GM23338 (cell line): ENCODE measurements at regions not wholly inside any gene's neighbourhood (a gene's known extent, or its start where the extent isn't known, plus 50 kb on each side); places are given as distances from the start of the nearest gene placed in this dataset.

Experiments
- ATAC-seq: fragments of 200-7000 bp; cut with Tn5 transposase; 3 replicates; pipeline ENCODE4 v1.9.1; 2020
- DNase-seq: peaks from one replicate; pipeline ENCODE4 v3.0.0-alpha.2; 2015; ENCODE audit warnings: low spot score
- H2AFZ ChIP-seq: fragments of 200-600 bp; sonication (generic); 2 replicates; pipeline ENCODE4 v1.8.0; 2016; ENCODE audit warnings: antibody characterized with exemption, mild to moderate bottlenecking, moderate library complexity
- H3F3A ChIP-seq: fragments of 200-600 bp; sonication (generic); replicated peaks from 2 replicates; pipeline ENCODE4 v1.8.0; 2017; ENCODE audit warnings: antibody characterized with exemption, mixed run types, low read depth
- H3K27ac ChIP-seq: fragments of 200-600 bp; sonication (generic); 2 replicates; pipeline ENCODE4 v1.6.1; 2016; ENCODE audit warnings: low read depth
- H3K27me3 ChIP-seq: fragments of 200-600 bp; sonication (generic); 2 replicates; pipeline ENCODE4 v1.8.0; 2016; ENCODE audit warnings: mild to moderate bottlenecking, mixed run types, moderate library complexity; ENCODE audit not compliant: insufficient read depth
- H3K36me3 ChIP-seq: fragments of 200-600 bp; sonication (generic); 2 replicates; pipeline ENCODE4 v1.8.0; 2016; ENCODE audit warnings: mild to moderate bottlenecking; ENCODE audit not compliant: insufficient read depth
- H3K4me1 ChIP-seq: fragments of 200-600 bp; sonication (generic); 2 replicates; pipeline ENCODE4 v1.8.0; 2016; ENCODE audit warnings: mild to moderate bottlenecking, moderate library complexity; ENCODE audit not compliant: insufficient read depth
- H3K4me2 ChIP-seq: fragments of 200-600 bp; sonication (generic); 2 replicates; pipeline ENCODE4 v1.7.1; 2017; ENCODE audit warnings: mixed run types
- H3K4me3 ChIP-seq: fragments of 200-600 bp; sonication (generic); 2 replicates; pipeline ENCODE4 v1.6.1; 2016; ENCODE audit warnings: mixed run types
- H3K79me2 ChIP-seq: fragments of 200-600 bp; sonication (generic); replicated peaks from 2 replicates; pipeline ENCODE4 v1.8.0; 2017; ENCODE audit warnings: mild to moderate bottlenecking; ENCODE audit not compliant: insufficient read depth
- H3K9me2 ChIP-seq: fragments of 200-600 bp; sonication (generic); 2 replicates; pipeline ENCODE4 v1.8.0; 2017; ENCODE audit not compliant: insufficient read depth
- H4K20me1 ChIP-seq: fragments of 200-600 bp; sonication (generic); replicated peaks from 2 replicates; pipeline ENCODE4 v1.8.0; 2017; ENCODE audit warnings: mild to moderate bottlenecking; ENCODE audit not compliant: insufficient read depth
- H3K27ac Mint-ChIP-seq: 2 replicates; pipeline ENCODE4 v1.8.0; 2020; ENCODE audit warnings: inconsistent platforms, mild to moderate bottlenecking, moderate library complexity, mixed read lengths
- H3K27me3 Mint-ChIP-seq: 3 replicates; pipeline ENCODE4 v1.8.0; 2022; ENCODE audit warnings: low read depth, mild to moderate bottlenecking, moderate library complexity, mixed read lengths, inconsistent platforms; ENCODE audit not compliant: insufficient read depth, poor library complexity
- H3K36me3 Mint-ChIP-seq: 3 replicates; pipeline ENCODE4 v1.8.0; 2021; ENCODE audit warnings: low read depth, mild to moderate bottlenecking, inconsistent platforms, moderate library complexity, mixed read lengths
- H3K4me1 Mint-ChIP-seq: 3 replicates; pipeline ENCODE4 v1.8.0; 2020; ENCODE audit warnings: mild to moderate bottlenecking, inconsistent platforms, mixed read lengths
- H3K4me3 Mint-ChIP-seq: 3 replicates; pipeline ENCODE4 v1.8.0; 2021; ENCODE audit warnings: moderate library complexity, mild to moderate bottlenecking, inconsistent platforms, mixed read lengths
- H3K9me3 Mint-ChIP-seq: 3 replicates; pipeline ENCODE4 v1.8.0; 2020; ENCODE audit warnings: moderate library complexity, mild to moderate bottlenecking, inconsistent platforms, mixed read lengths
- CREB1 ChIP-seq: fragments of 250-450 bp; sonication (Bioruptor Pico); IDR thresholded peaks from 2 replicates; pipeline ENCODE4 v1.5.0; 2020; ENCODE audit warnings: low read depth, mild to moderate bottlenecking, moderate library complexity
- EZH2 ChIP-seq: fragments of 200-600 bp; sonication (generic); IDR thresholded peaks from one replicate; pipeline ENCODE4 v1.8.0; 2017; ENCODE audit warnings: antibody characterized with exemption, mild to moderate bottlenecking, low read depth; ENCODE audit not compliant: unreplicated experiment
- EZH2phosphoT487 ChIP-seq: fragments of 200-600 bp; sonication (generic); IDR thresholded peaks from one replicate; pipeline ENCODE4 v1.8.1; 2018; ENCODE audit warnings: antibody characterized with exemption; ENCODE audit not compliant: unreplicated experiment
- JUNB ChIP-seq: IDR thresholded peaks from one replicate; pipeline ENCODE4 v1.6.1; 2016; ENCODE audit warnings: antibody characterized with exemption; ENCODE audit not compliant: unreplicated experiment
- NANOG ChIP-seq: IDR thresholded peaks from 2 replicates; pipeline ENCODE4 v1.6.1; 2016; ENCODE audit warnings: antibody characterized with exemption, borderline replicate concordance
- POLR2AphosphoS5 ChIP-seq: IDR thresholded peaks from 2 replicates; pipeline ENCODE4 v1.6.1; 2016; ENCODE audit warnings: antibody characterized with exemption, low read depth
- REST ChIP-seq: IDR thresholded peaks from one replicate; pipeline ENCODE4 v1.6.1; 2018; ENCODE audit warnings: antibody characterized with exemption; ENCODE audit not compliant: unreplicated experiment
- STAT1 ChIP-seq: IDR thresholded peaks from one replicate; pipeline ENCODE4 v1.6.1; 2016; ENCODE audit warnings: antibody characterized with exemption; ENCODE audit not compliant: unreplicated experiment
- ZNF114 ChIP-seq: fragments of 250-450 bp; sonication (Bioruptor Pico); IDR thresholded peaks from 2 replicates; pipeline ENCODE4 v1.5.0; 2020; ENCODE audit warnings: mild to moderate bottlenecking, moderate library complexity
- ZNF331 ChIP-seq: fragments of 250-450 bp; sonication (Bioruptor Pico); IDR thresholded peaks from 2 replicates; pipeline ENCODE4 v1.5.0; 2020; ENCODE audit warnings: low read depth, mild to moderate bottlenecking, moderate library complexity
- ZNF462 ChIP-seq: fragments of 250-450 bp; sonication (Bioruptor Pico); IDR thresholded peaks from 2 replicates; pipeline ENCODE4 v1.5.0; 2020; ENCODE audit warnings: mild to moderate bottlenecking, moderate library complexity
- TF ChIP-seq, protein P1 (sequence below): IDR thresholded peaks from 2 replicates; pipeline ENCODE4 v1.6.1; 2016; ENCODE audit warnings: antibody characterized with exemption
- TF ChIP-seq, protein P2 (sequence below), 2 experiments: fragments of 200-600 bp in 1 of 2; sonication (generic) in 1 of 2; conservative IDR thresholded peaks; 2 replicates each; pipeline versions ENCODE4 v1.5.1 to v1.6.1; 2016 to 2017; ENCODE audit warnings: antibody characterized with exemption in 2 of 2, low read depth in 2 of 2, mild to moderate bottlenecking in 2 of 2, moderate library complexity in 1 of 2

DNA sequence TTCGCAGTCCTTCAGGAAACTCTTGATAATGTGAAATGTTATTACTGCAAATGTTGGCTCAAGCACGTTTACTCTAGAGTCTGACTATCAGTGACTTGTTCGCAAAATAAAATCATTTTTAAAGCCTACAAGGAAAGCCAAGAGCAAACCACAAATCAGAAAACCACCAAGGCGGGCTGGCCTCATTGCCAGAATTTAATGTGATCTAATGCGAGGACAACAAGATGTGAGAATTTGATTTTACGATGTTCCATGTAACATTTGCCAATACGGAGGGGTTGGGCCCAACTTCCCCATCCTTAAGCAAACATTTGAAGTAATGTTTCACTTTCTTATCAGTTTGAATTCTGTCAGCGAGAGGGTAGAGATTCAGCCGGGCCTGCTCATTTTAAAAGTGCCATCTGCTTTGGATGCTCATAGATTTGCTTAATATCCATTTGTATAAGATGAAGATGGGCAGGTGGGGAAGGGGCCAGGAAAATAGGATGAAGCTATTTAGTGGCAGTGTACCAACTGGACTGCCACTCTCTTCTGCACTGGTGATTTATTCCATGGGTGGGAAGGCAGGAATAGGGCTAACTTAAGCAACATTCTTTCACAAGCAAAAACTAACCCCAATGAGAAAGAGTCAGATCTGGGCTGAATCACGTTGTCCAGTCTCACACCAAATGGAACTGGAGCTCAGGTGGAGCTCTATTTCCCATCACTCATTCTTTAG lies 225.3 kb downstream of the ANAPC10 start:
- Histone ChIP-seq H3K79me2 (no peaks in the 10 kb centered on the region), H3F3A (no peaks in the 10 kb centered on the region), H3K9me2 (no peaks in the 10 kb centered on the region), H4K20me1 (no peaks in the 10 kb centered on the region), H3K27me3 (no peaks in the 10 kb centered on the region), H2AFZ (peak overlapping the region; percentile 14; the same call in 1 of the 2 replicates), H3K4me3 (no peak overlapping the region), H3K27ac (no peak overlapping the region), H3K4me2 (no peak overlapping the region), H3K4me1 (no peaks in the 10 kb centered on the region), H3K36me3 (no peaks in the 10 kb centered on the region)
- Mint-ChIP-seq H3K4me3 (no peak overlapping the region), H3K27me3 (peaks cover 3% of the 10 kb centered on the region), H3K9me3 (no peaks in the 10 kb centered on the region; the same call in 2 of the 3 replicates), H3K4me1 (no peaks in the 10 kb centered on the region), H3K27ac (no peak overlapping the region), H3K36me3 (peaks cover 3% of the 10 kb centered on the region; the same call in 1 of the 3 replicates)
- TF ChIP-seq JUNB (no peak), CREB1 (CRISPR knock-in tag) (no peak), STAT1 (no peak), POLR2AphosphoS5 (no peak), ZNF462 (CRISPR knock-in tag) (no peak), NANOG (no peak), REST (no peak), ZNF114 (CRISPR knock-in tag) (no peak), ZNF331 (no peak), EZH2phosphoT487 (no peak), EZH2 (no peak)
- TF ChIP-seq, protein P1, sequence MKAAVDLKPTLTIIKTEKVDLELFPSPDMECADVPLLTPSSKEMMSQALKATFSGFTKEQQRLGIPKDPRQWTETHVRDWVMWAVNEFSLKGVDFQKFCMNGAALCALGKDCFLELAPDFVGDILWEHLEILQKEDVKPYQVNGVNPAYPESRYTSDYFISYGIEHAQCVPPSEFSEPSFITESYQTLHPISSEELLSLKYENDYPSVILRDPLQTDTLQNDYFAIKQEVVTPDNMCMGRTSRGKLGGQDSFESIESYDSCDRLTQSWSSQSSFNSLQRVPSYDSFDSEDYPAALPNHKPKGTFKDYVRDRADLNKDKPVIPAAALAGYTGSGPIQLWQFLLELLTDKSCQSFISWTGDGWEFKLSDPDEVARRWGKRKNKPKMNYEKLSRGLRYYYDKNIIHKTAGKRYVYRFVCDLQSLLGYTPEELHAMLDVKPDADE, result no peak
- TF ChIP-seq, protein P2, sequence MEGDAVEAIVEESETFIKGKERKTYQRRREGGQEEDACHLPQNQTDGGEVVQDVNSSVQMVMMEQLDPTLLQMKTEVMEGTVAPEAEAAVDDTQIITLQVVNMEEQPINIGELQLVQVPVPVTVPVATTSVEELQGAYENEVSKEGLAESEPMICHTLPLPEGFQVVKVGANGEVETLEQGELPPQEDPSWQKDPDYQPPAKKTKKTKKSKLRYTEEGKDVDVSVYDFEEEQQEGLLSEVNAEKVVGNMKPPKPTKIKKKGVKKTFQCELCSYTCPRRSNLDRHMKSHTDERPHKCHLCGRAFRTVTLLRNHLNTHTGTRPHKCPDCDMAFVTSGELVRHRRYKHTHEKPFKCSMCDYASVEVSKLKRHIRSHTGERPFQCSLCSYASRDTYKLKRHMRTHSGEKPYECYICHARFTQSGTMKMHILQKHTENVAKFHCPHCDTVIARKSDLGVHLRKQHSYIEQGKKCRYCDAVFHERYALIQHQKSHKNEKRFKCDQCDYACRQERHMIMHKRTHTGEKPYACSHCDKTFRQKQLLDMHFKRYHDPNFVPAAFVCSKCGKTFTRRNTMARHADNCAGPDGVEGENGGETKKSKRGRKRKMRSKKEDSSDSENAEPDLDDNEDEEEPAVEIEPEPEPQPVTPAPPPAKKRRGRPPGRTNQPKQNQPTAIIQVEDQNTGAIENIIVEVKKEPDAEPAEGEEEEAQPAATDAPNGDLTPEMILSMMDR (conservative IDR thresholded peaks at IDR 0.05; ENCODE audit: low read depth in 2 of 2), result no peak
- ATAC-seq, result no peak
- DNase-seq, result no peak
